HUES6 (cell line): ENCODE measurements at regions not wholly inside any gene's neighbourhood (a gene's known extent, or its start where the extent isn't known, plus 50 kb on each side); places are given as distances from the start of the nearest gene placed in this dataset.
"Not testable (repeated sequence)": the region's sequence is repeated elsewhere in the genome, so short reads cannot be mapped to it uniquely, and the experiment has no call there.

ENCODE experiments used
- H3K27ac ChIP-seq: 2 replicates; pipeline ENCODE4 v1.7.0; 2013; ENCODE audit warnings: low read depth, mild to moderate bottlenecking, low read length, inconsistent platforms
- H3K27me3 ChIP-seq: 2 replicates; pipeline ENCODE4 v1.6.1; 2013; ENCODE audit warnings: low read length; ENCODE audit not compliant: control insufficient read depth, insufficient read depth
- H3K36me3 ChIP-seq: 2 replicates; pipeline ENCODE4 v1.6.1; 2013; ENCODE audit warnings: low read length; ENCODE audit not compliant: control insufficient read depth, insufficient read depth
- H3K4me1 ChIP-seq: 2 replicates; pipeline ENCODE4 v1.6.1; 2013; ENCODE audit warnings: low read length; ENCODE audit not compliant: control insufficient read depth, insufficient read depth
- H3K4me3 ChIP-seq: 2 replicates; pipeline ENCODE4 v1.5.1; 2013; ENCODE audit warnings: low read depth, low read length
- H3K9ac ChIP-seq: one replicate; pipeline ENCODE4 v1.6.1; 2013; ENCODE audit warnings: mild to moderate bottlenecking, low read length
- H3K9me3 ChIP-seq: 2 replicates; pipeline ENCODE4 v1.6.1; 2013; ENCODE audit warnings: low read depth, low read length; ENCODE audit not compliant: control insufficient read depth, insufficient read depth

DNA sequence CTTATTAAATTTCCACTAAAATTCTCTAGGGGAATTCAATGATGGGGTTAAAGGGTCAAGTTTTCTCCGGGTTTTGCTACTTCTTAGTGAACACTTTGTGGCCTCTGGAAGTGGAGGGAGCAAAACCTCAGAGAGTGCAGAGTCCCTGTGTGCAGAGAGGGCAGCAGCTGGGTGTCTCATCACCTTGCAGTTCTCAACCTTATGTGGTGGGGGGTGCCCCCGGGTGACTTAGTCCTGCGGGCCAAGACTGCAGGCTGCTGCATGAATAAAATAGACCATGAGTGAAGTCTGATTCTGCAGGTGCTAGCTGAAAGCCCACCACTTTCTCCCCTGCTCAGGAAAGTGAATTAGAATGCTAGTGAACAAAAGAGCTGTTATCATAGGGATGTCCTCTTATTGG lies 191.6 kb downstream of the DLEU7 start:
- H3K27ac ChIP-seq, result no peak overlapping the region
- H3K9me3 ChIP-seq, result no peaks in the 10 kb centered on the region
- no peaks in the 10 kb centered on the region for H3K27me3 ChIP-seq
- no peak overlapping the region for H3K9ac ChIP-seq
- no peaks in the 10 kb centered on the region for H3K36me3 ChIP-seq
- H3K4me1 ChIP-seq, result no peaks in the 10 kb centered on the region; the same call in 1 of the 2 replicates
- no peak overlapping the region for H3K4me3 ChIP-seq

DNA sequence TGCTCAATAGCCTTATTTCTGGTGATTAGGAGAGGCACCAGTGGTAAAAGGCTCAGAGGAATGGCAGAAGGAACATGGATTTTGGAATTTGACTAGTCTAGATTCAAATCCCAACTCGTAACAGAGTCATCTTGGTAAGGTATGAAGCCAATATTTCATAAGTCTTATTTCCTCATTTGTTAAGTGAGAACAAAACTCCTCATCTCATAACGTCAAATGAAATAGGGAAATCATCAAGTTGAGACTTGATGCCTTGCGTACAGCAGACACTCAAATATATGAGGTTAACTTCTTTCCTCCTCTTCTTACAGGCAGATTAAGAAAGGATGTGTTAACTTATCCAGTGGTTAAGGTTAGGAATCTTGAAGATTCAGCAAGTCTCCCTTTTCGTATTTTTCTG lies 189.2 kb downstream of the DLEU7 start:
- Histone ChIP-seq H3K9ac (no peak overlapping the region), H3K27ac (no peak overlapping the region), H3K36me3 (no peaks in the 10 kb centered on the region), H3K9me3 (no peaks in the 10 kb centered on the region), H3K4me3 (no peak overlapping the region), H3K27me3 (no peaks in the 10 kb centered on the region), H3K4me1 (peaks cover 5% of the 10 kb centered on the region; the same call in 1 of the 2 replicates)

GRCh38 chr13:50661881-50662280 lies 181.6 kb downstream of the DLEU7 start:
- H3K36me3 ChIP-seq, H3K9me3 ChIP-seq, H3K27me3 ChIP-seq, H3K4me3 ChIP-seq, H3K9ac ChIP-seq, H3K27ac ChIP-seq, H3K4me1 ChIP-seq: not testable (repeated sequence)

- Histone ChIP-seq H3K36me3 (no peaks in the 10 kb centered on the region), H3K4me3 (no peak overlapping the region), H3K9ac (no peak overlapping the region), H3K9me3 (no peaks in the 10 kb centered on the region), H3K27me3 (no peaks in the 10 kb centered on the region), H3K27ac (no peak overlapping the region), H3K4me1 (no peaks in the 10 kb centered on the region)
Measured at GRCh38 chr13:50664951-50665350, 178.5 kb downstream of the DLEU7 start.

GRCh38 chr13:50668049-50668448 lies 175.4 kb downstream of the DLEU7 start:
- H3K4me1 ChIP-seq, result no peaks in the 10 kb centered on the region
- no peaks in the 10 kb centered on the region for H3K36me3 ChIP-seq
- no peak overlapping the region for H3K9ac ChIP-seq
- H3K27ac ChIP-seq, result no peak overlapping the region
- H3K9me3 ChIP-seq, result no peaks in the 10 kb centered on the region
- no peaks in the 10 kb centered on the region for H3K27me3 ChIP-seq
- H3K4me3 ChIP-seq, result no peak overlapping the region

DNA sequence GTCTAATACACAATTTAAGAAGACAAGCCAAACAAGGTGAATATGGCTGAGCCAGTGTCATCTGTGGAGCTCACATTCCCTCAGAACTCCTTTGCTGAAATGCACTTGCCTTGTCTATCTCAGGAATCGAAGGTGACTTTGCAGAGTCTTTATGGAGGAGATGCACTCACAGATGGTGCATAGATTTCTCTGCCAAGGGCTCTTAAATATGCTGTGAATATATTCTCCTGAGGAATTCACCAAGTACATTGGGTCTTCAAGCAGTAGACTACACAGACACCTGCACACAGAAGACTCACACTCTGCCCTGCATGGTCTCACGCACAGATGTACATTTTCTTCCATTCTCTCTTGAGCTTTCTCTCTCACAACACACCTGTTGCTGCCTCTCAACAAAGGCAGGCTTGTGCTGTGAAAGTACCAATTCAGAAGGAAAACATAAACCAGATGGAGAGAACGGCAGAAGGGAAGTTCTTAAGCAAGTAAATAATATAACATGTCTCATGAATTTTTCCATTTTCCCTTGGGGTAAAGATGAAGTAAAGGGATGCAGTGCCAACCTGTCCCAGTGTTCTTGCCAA lies 174.7 kb downstream of the DLEU7 start:
- Histone ChIP-seq H3K9ac (no peak overlapping the region), H3K4me1 (no peaks in the 10 kb centered on the region), H3K9me3 (no peaks in the 10 kb centered on the region), H3K27me3 (no peaks in the 10 kb centered on the region), H3K27ac (no peak overlapping the region), H3K36me3 (no peaks in the 10 kb centered on the region), H3K4me3 (no peak overlapping the region)

- H3K9ac ChIP-seq, result no peak overlapping the region
- H3K4me3 ChIP-seq, result no peak overlapping the region
- H3K4me1 ChIP-seq, result no peaks in the 10 kb centered on the region
- H3K27ac ChIP-seq, result no peak overlapping the region
- H3K36me3 ChIP-seq, result no peaks in the 10 kb centered on the region
- H3K9me3 ChIP-seq, result no peaks in the 10 kb centered on the region
- no peaks in the 10 kb centered on the region for H3K27me3 ChIP-seq
Measured at GRCh38 chr13:50670272-50670671, 173.2 kb downstream of the DLEU7 start.

DNA sequence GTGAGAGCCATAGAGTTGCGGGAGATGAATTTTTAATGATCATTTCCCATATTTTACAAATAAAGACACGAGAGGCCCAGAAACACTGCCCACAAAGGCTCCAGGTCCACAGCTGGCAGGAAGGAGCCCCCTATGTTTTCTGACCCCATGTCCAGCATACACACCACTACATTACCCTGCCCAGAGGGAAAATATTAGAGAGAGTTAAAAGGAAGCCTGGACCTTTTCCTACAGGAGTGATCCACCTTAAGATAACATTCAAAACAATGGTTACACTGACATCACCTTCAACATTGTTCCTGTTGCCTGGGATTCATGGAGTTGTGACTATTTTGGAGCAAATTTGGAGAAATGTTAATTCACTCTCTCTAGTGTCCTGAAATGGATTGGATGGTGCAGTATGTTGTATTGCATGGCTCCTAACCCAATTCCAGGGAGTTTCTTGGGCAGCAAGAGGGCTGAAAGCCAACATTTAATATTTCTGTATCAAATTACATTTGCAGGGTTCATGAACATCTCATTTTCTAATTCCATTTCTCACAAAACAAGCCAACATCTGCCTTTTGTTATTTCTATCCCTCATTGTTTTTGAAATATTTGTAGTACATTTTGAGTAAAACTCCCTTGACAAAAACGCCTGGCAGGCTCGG lies 172.5 kb downstream of the DLEU7 start:
- Histone ChIP-seq H3K27me3 (no peaks in the 10 kb centered on the region), H3K4me3 (no peak overlapping the region), H3K36me3 (no peaks in the 10 kb centered on the region), H3K9ac (no peak overlapping the region), H3K27ac (no peak overlapping the region), H3K4me1 (no peaks in the 10 kb centered on the region), H3K9me3 (no peaks in the 10 kb centered on the region)

DNA sequence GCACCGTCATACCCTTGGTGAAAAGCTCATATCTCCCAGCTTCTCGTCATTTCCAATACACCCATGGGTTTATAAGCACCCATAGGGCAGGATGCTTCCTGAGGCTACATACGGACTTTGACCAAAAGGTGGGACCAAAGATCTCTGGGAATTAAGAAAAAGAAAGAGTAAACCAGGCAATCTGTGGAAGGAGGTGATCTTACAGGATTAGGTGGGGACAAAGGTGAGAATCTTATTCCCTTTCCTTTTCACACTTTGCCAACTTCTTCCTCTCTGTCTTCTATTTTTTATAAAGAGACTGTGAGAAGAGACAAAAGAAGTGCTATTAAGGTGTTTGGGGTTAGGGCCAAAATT lies 172.0 kb downstream of the DLEU7 start:
- Histone ChIP-seq H3K27me3 (no peaks in the 10 kb centered on the region), H3K9ac (no peak overlapping the region), H3K9me3 (no peaks in the 10 kb centered on the region), H3K4me1 (no peaks in the 10 kb centered on the region), H3K36me3 (no peaks in the 10 kb centered on the region), H3K4me3 (no peak overlapping the region), H3K27ac (no peak overlapping the region)

DNA sequence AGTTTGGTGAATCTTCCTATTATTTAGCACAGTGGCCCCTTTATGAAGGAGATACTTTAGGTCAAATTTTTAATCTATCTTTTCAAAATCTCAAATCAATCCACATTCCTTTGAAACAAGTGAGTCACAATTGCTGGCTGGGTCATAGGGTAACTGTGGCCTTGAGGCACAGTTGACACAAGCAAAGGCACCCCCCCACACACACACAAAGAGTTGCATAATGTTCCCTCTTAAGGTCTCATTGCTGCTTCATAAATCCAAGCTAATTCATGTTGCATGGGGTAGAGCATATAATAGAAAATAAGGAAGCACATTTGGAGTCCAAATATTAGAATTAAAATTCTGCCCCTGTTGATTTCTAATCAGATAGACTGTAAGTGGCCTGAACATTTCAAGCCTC lies 171.5 kb downstream of the DLEU7 start:
- Histone ChIP-seq H3K27me3 (no peaks in the 10 kb centered on the region), H3K4me3 (no peak overlapping the region), H3K4me1 (no peaks in the 10 kb centered on the region), H3K27ac (no peak overlapping the region), H3K36me3 (no peaks in the 10 kb centered on the region), H3K9me3 (no peaks in the 10 kb centered on the region), H3K9ac (no peak overlapping the region)

DNA sequence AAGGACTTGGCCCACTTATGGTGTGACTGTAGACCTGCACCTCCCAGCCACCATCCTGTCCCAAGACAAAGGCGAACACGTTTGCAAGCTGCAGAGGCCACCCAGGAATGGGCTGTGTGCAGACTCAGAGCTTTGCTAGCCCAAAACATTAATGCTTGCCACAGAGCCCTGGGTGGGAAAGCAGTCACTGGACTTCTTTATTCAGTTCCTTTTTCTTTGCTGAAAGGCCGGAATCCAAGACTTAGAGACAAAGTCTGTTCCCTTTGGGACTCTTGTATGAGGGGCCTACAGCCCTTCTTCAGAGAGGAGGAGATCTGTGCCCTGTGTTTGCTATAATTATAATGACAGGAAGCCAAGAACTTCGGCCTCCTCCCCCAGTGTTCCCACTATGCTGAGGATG lies 167.8 kb downstream of the DLEU7 start:
- Histone ChIP-seq H3K27me3 (no peaks in the 10 kb centered on the region), H3K27ac (no peak overlapping the region), H3K36me3 (no peaks in the 10 kb centered on the region), H3K4me3 (no peak overlapping the region), H3K9ac (no peak overlapping the region), H3K4me1 (no peaks in the 10 kb centered on the region), H3K9me3 (no peaks in the 10 kb centered on the region)
